ENCODE measurements at regions not wholly inside any gene's neighbourhood (a gene's known extent, or its start where the extent isn't known, plus 50 kb on each side); places are given as distances from the start of the nearest gene placed in this dataset.

DNA sequence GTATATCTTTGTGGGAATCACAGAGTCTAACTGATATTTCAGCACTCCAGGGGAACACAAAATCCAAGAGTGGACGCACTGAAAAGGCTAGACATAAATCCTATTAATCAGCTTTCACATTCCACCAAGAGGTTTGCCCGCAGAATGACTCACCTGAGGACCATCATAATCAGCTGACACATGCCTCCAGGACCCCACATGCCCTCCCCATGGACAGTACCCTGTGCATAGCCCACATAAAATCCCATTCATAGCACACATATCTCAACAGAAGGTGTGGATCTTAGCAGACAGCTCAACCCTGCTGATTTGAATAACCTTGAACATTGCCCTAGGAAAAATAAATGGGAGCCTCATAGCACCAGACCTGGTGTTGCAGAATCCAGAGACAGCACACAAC lies 246.8 kb upstream of the TENT5A start:
- Histone ChIP-seq H3K4me1 (ENCODE audit: control insufficient read depth, low read length) (no peaks in the 10 kb centered on the region), H3F3A (ENCODE audit: control insufficient read depth, insufficient read depth) (no peaks in the 10 kb centered on the region), H3K9me3 (ENCODE audit: control insufficient read depth, insufficient read depth, low read length) (no peaks in the 10 kb centered on the region), H3K27me3 (ENCODE audit: control insufficient read depth, low read length) (no peaks in the 10 kb centered on the region), H3K36me3 (ENCODE audit: control insufficient read depth, low read length) (no peaks in the 10 kb centered on the region), H3K27ac (ENCODE audit: low read depth, low read length) (no peak overlapping the region), H3K79me2 (ENCODE audit: control insufficient read depth, low read length) (no peaks in the 10 kb centered on the region), H3K4me3 (ENCODE audit: low read length) (no peak overlapping the region), H3K9me2 (replicated peaks; ENCODE audit: control insufficient read depth, low read length) (no peaks in the 10 kb centered on the region), H4K20me1 (ENCODE audit: control insufficient read depth, insufficient read depth, low read depth, low read length) (no peaks in the 10 kb centered on the region), H3K4me2 (ENCODE audit: low read length) (no peak overlapping the region)
- no peak for TF ChIP-seq EZH2phosphoT487 (IDR thresholded peaks at IDR 0.05; ENCODE audit: borderline replicate concordance, low read length)
- TF ChIP-seq, protein P1, sequence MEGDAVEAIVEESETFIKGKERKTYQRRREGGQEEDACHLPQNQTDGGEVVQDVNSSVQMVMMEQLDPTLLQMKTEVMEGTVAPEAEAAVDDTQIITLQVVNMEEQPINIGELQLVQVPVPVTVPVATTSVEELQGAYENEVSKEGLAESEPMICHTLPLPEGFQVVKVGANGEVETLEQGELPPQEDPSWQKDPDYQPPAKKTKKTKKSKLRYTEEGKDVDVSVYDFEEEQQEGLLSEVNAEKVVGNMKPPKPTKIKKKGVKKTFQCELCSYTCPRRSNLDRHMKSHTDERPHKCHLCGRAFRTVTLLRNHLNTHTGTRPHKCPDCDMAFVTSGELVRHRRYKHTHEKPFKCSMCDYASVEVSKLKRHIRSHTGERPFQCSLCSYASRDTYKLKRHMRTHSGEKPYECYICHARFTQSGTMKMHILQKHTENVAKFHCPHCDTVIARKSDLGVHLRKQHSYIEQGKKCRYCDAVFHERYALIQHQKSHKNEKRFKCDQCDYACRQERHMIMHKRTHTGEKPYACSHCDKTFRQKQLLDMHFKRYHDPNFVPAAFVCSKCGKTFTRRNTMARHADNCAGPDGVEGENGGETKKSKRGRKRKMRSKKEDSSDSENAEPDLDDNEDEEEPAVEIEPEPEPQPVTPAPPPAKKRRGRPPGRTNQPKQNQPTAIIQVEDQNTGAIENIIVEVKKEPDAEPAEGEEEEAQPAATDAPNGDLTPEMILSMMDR (IDR thresholded peaks at IDR 0.05; ENCODE audit: low read depth, low read length, poor library complexity, severe bottlenecking): no peak

DNA sequence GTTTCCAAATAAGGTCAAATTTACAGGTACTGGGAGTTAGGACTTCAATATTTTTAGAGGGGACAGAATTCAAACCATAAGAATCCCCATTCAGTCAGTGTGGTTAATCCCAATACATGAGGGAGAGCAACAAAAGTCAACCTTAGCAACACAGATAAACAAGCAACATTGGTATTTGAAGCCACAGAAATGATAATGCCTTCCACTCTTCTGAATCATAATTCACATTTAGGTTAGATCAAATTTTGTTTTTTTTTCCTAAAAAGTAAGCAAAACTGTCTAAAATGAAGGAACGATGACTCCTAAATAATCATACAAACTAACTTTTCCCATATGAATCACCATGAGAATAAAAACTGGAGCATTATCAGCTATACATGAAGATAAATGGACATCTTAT lies 246.0 kb upstream of the TENT5A start:
- no peaks in the 10 kb centered on the region for H3K27me3 ChIP-seq (ENCODE audit: control insufficient read depth, low read length)
- no peaks in the 10 kb centered on the region for H3K9me2 ChIP-seq (replicated peaks; ENCODE audit: control insufficient read depth, low read length)
- TF ChIP-seq, protein P1 (IDR thresholded peaks at IDR 0.05; ENCODE audit: low read depth, low read length, poor library complexity, severe bottlenecking): no peak
- no peak for TF ChIP-seq EZH2phosphoT487 (IDR thresholded peaks at IDR 0.05; ENCODE audit: borderline replicate concordance, low read length)
- H3K9me3 ChIP-seq (ENCODE audit: control insufficient read depth, insufficient read depth, low read length): no peaks in the 10 kb centered on the region
- H3K4me2 ChIP-seq (ENCODE audit: low read length): no peak overlapping the region
- H3K79me2 ChIP-seq (ENCODE audit: control insufficient read depth, low read length): no peaks in the 10 kb centered on the region
- no peaks in the 10 kb centered on the region for H3F3A ChIP-seq (ENCODE audit: control insufficient read depth, insufficient read depth)
- H3K4me3 ChIP-seq (ENCODE audit: low read length): no peak overlapping the region
- H3K4me1 ChIP-seq (ENCODE audit: control insufficient read depth, low read length): no peaks in the 10 kb centered on the region
- no peaks in the 10 kb centered on the region for H4K20me1 ChIP-seq (ENCODE audit: control insufficient read depth, insufficient read depth, low read depth, low read length)
- no peaks in the 10 kb centered on the region for H3K36me3 ChIP-seq (ENCODE audit: control insufficient read depth, low read length)
- H3K27ac ChIP-seq (ENCODE audit: low read depth, low read length): no peak overlapping the region

DNA sequence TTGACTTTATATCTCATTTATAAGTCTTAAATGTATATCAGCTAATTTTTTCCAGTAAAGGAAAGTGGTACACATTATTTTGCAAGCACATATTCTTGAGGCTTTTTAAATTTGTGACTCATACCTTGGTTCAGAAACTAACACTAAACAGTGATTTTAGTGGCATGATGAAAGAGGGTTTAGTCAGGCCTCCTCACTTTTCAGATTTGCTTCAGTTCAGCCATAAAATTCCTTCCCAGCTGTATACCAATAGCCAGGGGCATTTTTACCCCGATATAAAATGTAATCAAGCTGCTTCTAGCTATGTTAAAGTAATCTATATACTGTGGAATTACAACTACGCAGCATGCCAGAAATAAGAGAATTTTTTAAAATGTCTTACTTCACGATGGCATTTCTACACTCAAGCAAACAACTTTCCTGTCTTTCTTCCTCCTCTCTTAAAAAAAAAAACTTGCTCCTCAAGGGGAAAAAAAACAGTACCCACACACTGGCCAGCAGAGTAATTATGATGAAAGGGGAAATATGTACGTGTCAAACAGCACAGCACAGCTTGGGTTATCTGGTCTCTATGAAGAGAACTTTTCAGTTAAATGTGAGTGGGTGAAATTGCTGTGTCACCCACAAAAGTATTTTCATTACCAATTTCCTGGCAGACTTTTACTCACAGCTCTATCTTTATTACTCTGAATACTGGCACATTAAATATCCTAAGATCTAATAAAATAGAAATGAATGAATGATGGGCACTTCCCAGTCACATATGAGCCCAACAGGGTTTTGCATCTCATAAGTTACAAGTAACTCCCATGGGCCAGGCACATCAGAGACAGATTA lies 244.8 kb upstream of the TENT5A start:
- Histone ChIP-seq H3K4me3 (ENCODE audit: low read length) (no peak overlapping the region), H3F3A (ENCODE audit: control insufficient read depth, insufficient read depth) (no peaks in the 10 kb centered on the region), H3K36me3 (ENCODE audit: control insufficient read depth, low read length) (no peaks in the 10 kb centered on the region), H3K79me2 (ENCODE audit: control insufficient read depth, low read length) (no peaks in the 10 kb centered on the region), H3K9me2 (replicated peaks; ENCODE audit: control insufficient read depth, low read length) (no peaks in the 10 kb centered on the region), H3K4me2 (ENCODE audit: low read length) (no peak overlapping the region), H3K27ac (ENCODE audit: low read depth, low read length) (no peak overlapping the region), H3K9me3 (ENCODE audit: control insufficient read depth, insufficient read depth, low read length) (no peaks in the 10 kb centered on the region), H3K4me1 (ENCODE audit: control insufficient read depth, low read length) (no peaks in the 10 kb centered on the region), H3K27me3 (ENCODE audit: control insufficient read depth, low read length) (no peaks in the 10 kb centered on the region), H4K20me1 (ENCODE audit: control insufficient read depth, insufficient read depth, low read depth, low read length) (no peaks in the 10 kb centered on the region)
- no peak for TF ChIP-seq EZH2phosphoT487 (IDR thresholded peaks at IDR 0.05; ENCODE audit: borderline replicate concordance, low read length)
- TF ChIP-seq, protein P1 (IDR thresholded peaks at IDR 0.05; ENCODE audit: low read depth, low read length, poor library complexity, severe bottlenecking): no peak

Measured in DOHH2 (cell line).